ENCODE measurements at regions not wholly inside any gene's neighbourhood (a gene's known extent, or its start where the extent isn't known, plus 50 kb on each side); places are given as distances from the start of the nearest gene placed in this dataset.

DNA sequence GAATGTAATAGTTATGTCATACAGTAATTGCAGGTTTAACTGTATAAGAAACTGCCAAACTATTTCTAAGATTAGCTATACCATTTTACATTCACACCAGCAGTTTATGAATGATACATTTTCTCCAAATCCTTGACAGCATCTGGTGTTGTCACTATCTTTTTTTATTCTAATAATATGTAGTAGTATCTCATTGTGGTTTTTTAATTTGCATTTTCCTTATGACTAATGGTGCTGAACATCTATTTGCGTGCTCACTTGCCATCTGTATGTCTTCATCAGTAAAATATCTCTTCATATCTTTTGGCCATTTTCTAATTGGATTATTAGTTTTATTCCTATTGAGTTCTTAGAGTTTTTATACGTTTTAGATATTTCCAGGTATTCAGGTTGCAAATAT lies 994.0 kb upstream of the SEMA6D start:
- no peaks in the 10 kb centered on the region for H3K36me3 ChIP-seq (ENCODE audit: control insufficient read depth in 1 of 2, insufficient read depth in 2 of 2, low read depth in 1 of 2, low read length in 2 of 2)
- no peak overlapping the region for H4K8ac ChIP-seq (ENCODE audit: low read length)
- peak; percentile 3 for DNase-seq
- no peaks in the 10 kb centered on the region for H3K79me1 ChIP-seq (replicated peaks; ENCODE audit: low read length, poor library complexity, severe bottlenecking)
- WGBS, result no CpG with 5 or more reads among the region's 2 CpGs
- H3K27ac ChIP-seq (ENCODE audit: low read length, poor library complexity, severe bottlenecking), result no peak overlapping the region
- H3K18ac ChIP-seq (ENCODE audit: low read depth in 1 of 2, low read length in 2 of 2), result no peak overlapping the region
- H3K27me3 ChIP-seq (ENCODE audit: control insufficient read depth in 1 of 2, insufficient read depth in 1 of 2, low read length in 2 of 2), result no peaks in the 10 kb centered on the region
- H3K14ac ChIP-seq (ENCODE audit: low read length in 2 of 2), result no peak overlapping the region
- H3K9ac ChIP-seq (ENCODE audit: low read length), result no peak overlapping the region
- H2BK15ac ChIP-seq (ENCODE audit: low read depth, poor library complexity, severe bottlenecking), result no peak overlapping the region
- H2AK5ac ChIP-seq (ENCODE audit: low read length, severe bottlenecking), result no peak overlapping the region
- H3K4me3 ChIP-seq (ENCODE audit: insufficient read depth in 1 of 2, low read depth in 1 of 2, low read length in 2 of 2), result no peak overlapping the region
- no peak overlapping the region for H3K4ac ChIP-seq (ENCODE audit: low read depth in 1 of 2, low read length in 2 of 2)
- H2BK5ac ChIP-seq (ENCODE audit: low read depth, low read length, poor library complexity, severe bottlenecking), result no peak overlapping the region
- no peak overlapping the region for H2BK12ac ChIP-seq (ENCODE audit: low read length in 2 of 2)
- H3K9me3 ChIP-seq (ENCODE audit: control insufficient read depth, low read length), result peaks cover 50% of the 10 kb centered on the region
- no peak overlapping the region for H4K91ac ChIP-seq (ENCODE audit: low read length)
- H3K4me2 ChIP-seq (ENCODE audit: low read length, poor library complexity, severe bottlenecking), result no peak overlapping the region
- no peak overlapping the region for H3K23ac ChIP-seq (ENCODE audit: low read length in 2 of 2)
- H2AFZ ChIP-seq (ENCODE audit: low read depth, low read length), result no peak overlapping the region
- no peaks in the 10 kb centered on the region for H3K4me1 ChIP-seq (ENCODE audit: control insufficient read depth, insufficient read depth, low read depth, low read length)
- H2BK120ac ChIP-seq (ENCODE audit: low read depth, low read length), result no peak overlapping the region

- no peaks in the 10 kb centered on the region for H3K4me1 ChIP-seq (ENCODE audit: control insufficient read depth, insufficient read depth, low read depth, low read length)
- H3K4me2 ChIP-seq (ENCODE audit: low read length, poor library complexity, severe bottlenecking), result no peak overlapping the region
- no peak overlapping the region for H4K91ac ChIP-seq (ENCODE audit: low read length)
- no peak for DNase-seq
- no peaks in the 10 kb centered on the region for H3K27me3 ChIP-seq (ENCODE audit: control insufficient read depth in 1 of 2, insufficient read depth in 1 of 2, low read length in 2 of 2)
- no peak overlapping the region for H3K14ac ChIP-seq (ENCODE audit: low read length in 2 of 2)
- H3K9ac ChIP-seq (ENCODE audit: low read length), result no peak overlapping the region
- H3K27ac ChIP-seq (ENCODE audit: low read length, poor library complexity, severe bottlenecking), result no peak overlapping the region
- 89% methylated on average over 1 of the region's 1 CpG for WGBS
- H3K18ac ChIP-seq (ENCODE audit: low read depth in 1 of 2, low read length in 2 of 2), result no peak overlapping the region
- no peak overlapping the region for H2AFZ ChIP-seq (ENCODE audit: low read depth, low read length)
- H2BK12ac ChIP-seq (ENCODE audit: low read length in 2 of 2), result no peak overlapping the region
- H3K36me3 ChIP-seq (ENCODE audit: control insufficient read depth in 1 of 2, insufficient read depth in 2 of 2, low read depth in 1 of 2, low read length in 2 of 2), result no peaks in the 10 kb centered on the region
- H3K9me3 ChIP-seq (ENCODE audit: control insufficient read depth, low read length), result peaks cover 39% of the 10 kb centered on the region
- H2AK5ac ChIP-seq (ENCODE audit: low read length, severe bottlenecking), result no peak overlapping the region
- no peak overlapping the region for H2BK5ac ChIP-seq (ENCODE audit: low read depth, low read length, poor library complexity, severe bottlenecking)
- no peaks in the 10 kb centered on the region for H3K79me1 ChIP-seq (replicated peaks; ENCODE audit: low read length, poor library complexity, severe bottlenecking)
- no peak overlapping the region for H2BK120ac ChIP-seq (ENCODE audit: low read depth, low read length)
- no peak overlapping the region for H3K4me3 ChIP-seq (ENCODE audit: insufficient read depth in 1 of 2, low read depth in 1 of 2, low read length in 2 of 2)
- H4K8ac ChIP-seq (ENCODE audit: low read length), result no peak overlapping the region
- H3K23ac ChIP-seq (ENCODE audit: low read length in 2 of 2), result no peak overlapping the region
- no peak overlapping the region for H3K4ac ChIP-seq (ENCODE audit: low read depth in 1 of 2, low read length in 2 of 2)
- H2BK15ac ChIP-seq (ENCODE audit: low read depth, poor library complexity, severe bottlenecking), result no peak overlapping the region
Observed at GRCh38 chr15:46732060-46732459, 985.2 kb upstream of the SEMA6D start.

- Histone ChIP-seq H3K4me3 (ENCODE audit: insufficient read depth in 1 of 2, low read depth in 1 of 2, low read length in 2 of 2) (no peak overlapping the region), H3K4ac (ENCODE audit: low read depth in 1 of 2, low read length in 2 of 2) (no peak overlapping the region), H3K4me2 (ENCODE audit: low read length, poor library complexity, severe bottlenecking) (no peak overlapping the region), H3K9ac (ENCODE audit: low read length) (no peak overlapping the region), H2BK5ac (ENCODE audit: low read depth, low read length, poor library complexity, severe bottlenecking) (no peak overlapping the region), H3K18ac (ENCODE audit: low read depth in 1 of 2, low read length in 2 of 2) (no peak overlapping the region), H3K23ac (ENCODE audit: low read length in 2 of 2) (no peak overlapping the region), H3K4me1 (ENCODE audit: control insufficient read depth, insufficient read depth, low read depth, low read length) (no peaks in the 10 kb centered on the region), H2AK5ac (ENCODE audit: low read length, severe bottlenecking) (no peak overlapping the region), H4K8ac (ENCODE audit: low read length) (no peak overlapping the region), H2BK12ac (ENCODE audit: low read length in 2 of 2) (no peak overlapping the region), H2BK120ac (ENCODE audit: low read depth, low read length) (no peak overlapping the region), H3K27me3 (ENCODE audit: control insufficient read depth in 1 of 2, insufficient read depth in 1 of 2, low read length in 2 of 2) (no peaks in the 10 kb centered on the region), H3K14ac (ENCODE audit: low read length in 2 of 2) (no peak overlapping the region), H2AFZ (ENCODE audit: low read depth, low read length) (no peak overlapping the region), H3K9me3 (ENCODE audit: control insufficient read depth, low read length) (peaks cover 11% of the 10 kb centered on the region), H3K79me1 (replicated peaks; ENCODE audit: low read length, poor library complexity, severe bottlenecking) (no peaks in the 10 kb centered on the region), H4K91ac (ENCODE audit: low read length) (no peak overlapping the region), H2BK15ac (ENCODE audit: low read depth, poor library complexity, severe bottlenecking) (no peak overlapping the region), H3K36me3 (ENCODE audit: control insufficient read depth in 1 of 2, insufficient read depth in 2 of 2, low read depth in 1 of 2, low read length in 2 of 2) (no peaks in the 10 kb centered on the region), H3K27ac (ENCODE audit: low read length, poor library complexity, severe bottlenecking) (no peak overlapping the region)
- DNase-seq, result no peak
- 90% methylated on average over 2 of the region's 4 CpGs for WGBS
Observed at GRCh38 chr15:46735115-46735514, 982.2 kb upstream of the SEMA6D start.

GRCh38 chr15:46751303-46751702 lies 966.0 kb upstream of the SEMA6D start:
- Histone ChIP-seq H2BK12ac (ENCODE audit: low read length in 2 of 2) (no peak overlapping the region), H2AK5ac (ENCODE audit: low read length, severe bottlenecking) (no peak overlapping the region), H3K27me3 (ENCODE audit: control insufficient read depth in 1 of 2, insufficient read depth in 1 of 2, low read length in 2 of 2) (no peaks in the 10 kb centered on the region), H2BK15ac (ENCODE audit: low read depth, poor library complexity, severe bottlenecking) (no peak overlapping the region), H3K4me1 (ENCODE audit: control insufficient read depth, insufficient read depth, low read depth, low read length) (no peaks in the 10 kb centered on the region), H2BK120ac (ENCODE audit: low read depth, low read length) (no peak overlapping the region), H4K8ac (ENCODE audit: low read length) (no peak overlapping the region), H3K4ac (ENCODE audit: low read depth in 1 of 2, low read length in 2 of 2) (no peak overlapping the region), H3K23ac (ENCODE audit: low read length in 2 of 2) (no peak overlapping the region), H3K4me3 (ENCODE audit: insufficient read depth in 1 of 2, low read depth in 1 of 2, low read length in 2 of 2) (no peak overlapping the region), H3K9me3 (ENCODE audit: control insufficient read depth, low read length) (peaks cover 5% of the 10 kb centered on the region), H2AFZ (ENCODE audit: low read depth, low read length) (no peak overlapping the region), H3K14ac (ENCODE audit: low read length in 2 of 2) (no peak overlapping the region), H3K18ac (ENCODE audit: low read depth in 1 of 2, low read length in 2 of 2) (no peak overlapping the region), H2BK5ac (ENCODE audit: low read depth, low read length, poor library complexity, severe bottlenecking) (no peak overlapping the region), H3K9ac (ENCODE audit: low read length) (no peak overlapping the region), H4K91ac (ENCODE audit: low read length) (no peak overlapping the region), H3K27ac (ENCODE audit: low read length, poor library complexity, severe bottlenecking) (no peak overlapping the region), H3K4me2 (ENCODE audit: low read length, poor library complexity, severe bottlenecking) (no peak overlapping the region), H3K36me3 (ENCODE audit: control insufficient read depth in 1 of 2, insufficient read depth in 2 of 2, low read depth in 1 of 2, low read length in 2 of 2) (no peaks in the 10 kb centered on the region), H3K79me1 (replicated peaks; ENCODE audit: low read length, poor library complexity, severe bottlenecking) (no peaks in the 10 kb centered on the region)
- no peak for DNase-seq
- 67% methylated on average over 2 of the region's 3 CpGs for WGBS
